ENCODE measurements at regions not wholly inside any gene's neighbourhood (a gene's known extent, or its start where the extent isn't known, plus 50 kb on each side); places are given as distances from the start of the nearest gene placed in this dataset.

- intact Hi-C loops (cut with DNase I) = no loop called here
- Histone ChIP-seq H3K4me1 (no peaks in the 10 kb centered on the region), H3K9me3 (no peaks in the 10 kb centered on the region), H3K27ac (no peak overlapping the region), H3K27me3 (no peaks in the 10 kb centered on the region), H3K4me3 (no peak overlapping the region), H3K36me3 (no peaks in the 10 kb centered on the region)
- TF ChIP-seq CTCF (IDR thresholded peaks at IDR 0.05) = no peak
- no peak for DNase-seq
- ATAC-seq = no peak
These were observed 111.2 kb downstream of the THBS2 start for GRCh38 chr6:169142538-169142844.

- Histone ChIP-seq H3K27ac (no peak overlapping the region), H3K4me3 (no peak overlapping the region), H3K27me3 (no peaks in the 10 kb centered on the region), H3K9me3 (no peaks in the 10 kb centered on the region), H3K36me3 (no peaks in the 10 kb centered on the region), H3K4me1 (no peaks in the 10 kb centered on the region)
- ATAC-seq (peak; percentile 68), DNase-seq (no peak)
- intact Hi-C loops (cut with DNase I) = no loop called here
- TF ChIP-seq CTCF (IDR thresholded peaks at IDR 0.05) = no peak
These were observed 111.7 kb downstream of the THBS2 start for GRCh38 chr6:169141671-169142537.

GRCh38 chr6:169140986-169141495, 112.6 kb downstream of the THBS2 start:
- ATAC-seq (no peak), DNase-seq (no peak)
- Histone ChIP-seq H3K27me3 (no peaks in the 10 kb centered on the region), H3K4me1 (no peaks in the 10 kb centered on the region), H3K36me3 (no peaks in the 10 kb centered on the region), H3K9me3 (no peaks in the 10 kb centered on the region), H3K4me3 (no peak overlapping the region), H3K27ac (peak overlapping the region; percentile 30)
- intact Hi-C loops (cut with DNase I) = no loop called here
- TF ChIP-seq CTCF (IDR thresholded peaks at IDR 0.05) = no peak

GRCh38 chr6:169139179-169139971, 114.3 kb downstream of the THBS2 start:
- H3K4me3 ChIP-seq = no peak overlapping the region
- intact Hi-C loops (cut with DNase I) = no loop called here
- DNase-seq (no peak), ATAC-seq (no peak)
- H3K27me3 ChIP-seq = no peaks in the 10 kb centered on the region
- no peak overlapping the region for H3K27ac ChIP-seq
- H3K4me1 ChIP-seq = no peaks in the 10 kb centered on the region
- no peaks in the 10 kb centered on the region for H3K36me3 ChIP-seq
- H3K9me3 ChIP-seq = no peaks in the 10 kb centered on the region
- TF ChIP-seq CTCF (IDR thresholded peaks at IDR 0.05) = no peak

- H3K9me3 ChIP-seq = no peaks in the 10 kb centered on the region
- H3K36me3 ChIP-seq = no peaks in the 10 kb centered on the region
- DNase-seq (no peak), ATAC-seq (no peak)
- H3K27me3 ChIP-seq = no peaks in the 10 kb centered on the region
- no peak for TF ChIP-seq CTCF (IDR thresholded peaks at IDR 0.05)
- intact Hi-C loops (cut with DNase I) = no loop called here
- no peaks in the 10 kb centered on the region for H3K4me1 ChIP-seq
- no peak overlapping the region for H3K4me3 ChIP-seq
- no peak overlapping the region for H3K27ac ChIP-seq
These were observed 121.2 kb downstream of the THBS2 start for GRCh38 chr6:169132352-169132940.
